ENCODE measurements at regions not wholly inside any gene's neighbourhood (a gene's known extent, or its start where the extent isn't known, plus 50 kb on each side); places are given as distances from the start of the nearest gene placed in this dataset.

DNA sequence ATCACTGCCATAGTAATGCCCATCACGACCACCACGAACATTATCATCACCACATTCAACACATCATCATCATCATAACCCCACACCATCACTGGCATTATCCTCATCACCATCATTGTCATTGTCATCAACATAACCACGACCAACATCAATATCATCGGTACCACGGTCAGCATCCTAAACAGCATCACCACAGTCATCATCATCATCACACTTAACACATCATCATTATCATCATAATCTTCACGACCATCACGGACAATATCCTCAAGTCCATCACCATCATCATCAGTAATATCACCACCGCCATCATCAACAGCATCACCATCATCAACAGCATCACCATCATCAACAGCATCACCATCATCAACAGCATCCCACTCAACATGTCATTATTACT, 70.3 kb downstream of the MBD3L1 start:
- no peaks in the 10 kb centered on the region for H3K9me3 Mint-ChIP-seq (ENCODE audit: insufficient read depth)
- Histone ChIP-seq H3K9ac (ENCODE audit: low read length) (no peak overlapping the region), H3K27me3 (replicated peaks in 1 of 4; ENCODE audit: control extremely low read depth in 1 of 4, control insufficient read depth in 3 of 4, insufficient read depth in 4 of 4, low read length in 3 of 4) (no peaks in the 10 kb centered on the region), H3K27ac (ENCODE audit: low read length in 2 of 2) (no peak overlapping the region), H3K4me2 (replicated peaks; ENCODE audit: low read depth, low read length, poor library complexity, severe bottlenecking) (no peak overlapping the region), H3K4me1 (ENCODE audit: control insufficient read depth in 2 of 2, insufficient read depth in 2 of 2, low read length in 2 of 2) (no peaks in the 10 kb centered on the region), H3K79me2 (ENCODE audit: control insufficient read depth, insufficient read depth, low read length) (no peaks in the 10 kb centered on the region), H3K4me3 (ENCODE audit: control extremely low read depth in 1 of 5, extremely low read depth in 1 of 5, insufficient read depth in 1 of 5, low read depth in 2 of 5, low read length in 4 of 5) (no peak overlapping the region), H3K9me3 (ENCODE audit: control extremely low read depth in 1 of 3, control insufficient read depth in 2 of 3, insufficient read depth in 1 of 3, low read length in 2 of 3) (peaks cover 0 to 18% (median 0%) of the 10 kb centered on the region in 3 donors), H3K36me3 (replicated peaks in 1 of 2; ENCODE audit: control extremely low read depth in 1 of 2, control insufficient read depth in 1 of 2, extremely low read depth in 1 of 2, insufficient read depth in 2 of 2, low read length in 1 of 2) (no peaks in the 10 kb centered on the region), H4K20me1 (ENCODE audit: control insufficient read depth, insufficient read depth, low read length, poor library complexity, severe bottlenecking) (no peaks in the 10 kb centered on the region), H2AFZ (ENCODE audit: insufficient read depth, low read depth, low read length, poor library complexity, severe bottlenecking) (no peak overlapping the region)
- ATAC-seq (ENCODE audit: low read depth): no peak
- H3K4me3 Mint-ChIP-seq: no peak overlapping the region
- no peak overlapping the region for H3K27ac Mint-ChIP-seq
- intact Hi-C loops (cut with micrococcal nuclease): no loop called here
- DNase-seq: no peak
- TF ChIP-seq, protein P1, sequence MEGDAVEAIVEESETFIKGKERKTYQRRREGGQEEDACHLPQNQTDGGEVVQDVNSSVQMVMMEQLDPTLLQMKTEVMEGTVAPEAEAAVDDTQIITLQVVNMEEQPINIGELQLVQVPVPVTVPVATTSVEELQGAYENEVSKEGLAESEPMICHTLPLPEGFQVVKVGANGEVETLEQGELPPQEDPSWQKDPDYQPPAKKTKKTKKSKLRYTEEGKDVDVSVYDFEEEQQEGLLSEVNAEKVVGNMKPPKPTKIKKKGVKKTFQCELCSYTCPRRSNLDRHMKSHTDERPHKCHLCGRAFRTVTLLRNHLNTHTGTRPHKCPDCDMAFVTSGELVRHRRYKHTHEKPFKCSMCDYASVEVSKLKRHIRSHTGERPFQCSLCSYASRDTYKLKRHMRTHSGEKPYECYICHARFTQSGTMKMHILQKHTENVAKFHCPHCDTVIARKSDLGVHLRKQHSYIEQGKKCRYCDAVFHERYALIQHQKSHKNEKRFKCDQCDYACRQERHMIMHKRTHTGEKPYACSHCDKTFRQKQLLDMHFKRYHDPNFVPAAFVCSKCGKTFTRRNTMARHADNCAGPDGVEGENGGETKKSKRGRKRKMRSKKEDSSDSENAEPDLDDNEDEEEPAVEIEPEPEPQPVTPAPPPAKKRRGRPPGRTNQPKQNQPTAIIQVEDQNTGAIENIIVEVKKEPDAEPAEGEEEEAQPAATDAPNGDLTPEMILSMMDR (IDR thresholded peaks at IDR 0.05): no peak
- no peak for TF ChIP-seq EZH2 (IDR thresholded peaks at IDR 0.05; ENCODE audit: borderline replicate concordance, insufficient read depth, low read depth, low read length, poor library complexity, severe bottlenecking)
- H3K27me3 Mint-ChIP-seq: no peaks in the 10 kb centered on the region
- ChIA-PET CTCF (no interaction called here), POLR2A (no interaction called here)
- 61% methylated on average over 8 of the region's 8 CpGs for WGBS (ENCODE audit: insufficient coverage)
- no peaks in the 10 kb centered on the region for H3K4me1 Mint-ChIP-seq

DNA sequence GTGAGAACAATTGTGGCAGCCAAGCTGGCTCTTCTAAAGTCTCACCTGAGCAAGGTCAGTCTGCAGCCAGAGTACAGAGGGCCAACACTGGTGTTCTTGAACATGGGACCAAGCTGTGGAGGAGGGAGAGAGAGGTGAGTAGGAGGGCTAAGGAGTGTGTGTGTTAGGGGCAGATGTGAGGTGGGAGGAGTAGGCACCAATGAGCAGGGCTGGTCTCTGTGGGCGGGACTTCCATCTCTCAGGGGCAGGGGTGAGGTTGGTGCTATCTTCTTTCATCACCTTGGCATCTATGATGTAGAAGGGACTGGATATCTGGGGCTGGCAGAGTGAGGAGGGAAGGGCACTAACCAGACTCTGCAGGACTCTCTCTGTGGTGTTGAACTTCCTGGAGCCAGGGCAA, 72.4 kb downstream of the MBD3L1 start:
- DNase-seq (no peak), ATAC-seq (ENCODE audit: low read depth) (no peak)
- Histone ChIP-seq H3K9me3 (ENCODE audit: control extremely low read depth in 1 of 3, control insufficient read depth in 2 of 3, insufficient read depth in 1 of 3, low read length in 2 of 3) (peaks cover 0 to 15% (median 0%) of the 10 kb centered on the region in 3 donors), H3K79me2 (ENCODE audit: control insufficient read depth, insufficient read depth, low read length) (no peaks in the 10 kb centered on the region), H3K27me3 (replicated peaks in 1 of 4; ENCODE audit: control extremely low read depth in 1 of 4, control insufficient read depth in 3 of 4, insufficient read depth in 4 of 4, low read length in 3 of 4) (no peaks in the 10 kb centered on the region), H3K9ac (ENCODE audit: low read length) (no peak overlapping the region), H3K36me3 (replicated peaks in 1 of 2; ENCODE audit: control extremely low read depth in 1 of 2, control insufficient read depth in 1 of 2, extremely low read depth in 1 of 2, insufficient read depth in 2 of 2, low read length in 1 of 2) (no peaks in the 10 kb centered on the region), H2AFZ (ENCODE audit: insufficient read depth, low read depth, low read length, poor library complexity, severe bottlenecking) (no peak overlapping the region), H3K4me3 (ENCODE audit: control extremely low read depth in 1 of 5, extremely low read depth in 1 of 5, insufficient read depth in 1 of 5, low read depth in 2 of 5, low read length in 4 of 5) (no peak overlapping the region), H3K4me2 (replicated peaks; ENCODE audit: low read depth, low read length, poor library complexity, severe bottlenecking) (no peak overlapping the region), H4K20me1 (ENCODE audit: control insufficient read depth, insufficient read depth, low read length, poor library complexity, severe bottlenecking) (no peaks in the 10 kb centered on the region), H3K4me1 (ENCODE audit: control insufficient read depth in 2 of 2, insufficient read depth in 2 of 2, low read length in 2 of 2) (no peaks in the 10 kb centered on the region), H3K27ac (ENCODE audit: low read length in 2 of 2) (no peak overlapping the region)
- intact Hi-C loops (cut with micrococcal nuclease): no loop called here
- 0% methylated on average over 1 of the region's 1 CpG for WGBS (ENCODE audit: insufficient coverage)
- Mint-ChIP-seq H3K9me3 (ENCODE audit: insufficient read depth) (peaks cover 3% of the 10 kb centered on the region), H3K27me3 (no peaks in the 10 kb centered on the region), H3K27ac (no peak overlapping the region), H3K4me3 (no peak overlapping the region), H3K4me1 (no peaks in the 10 kb centered on the region)
- CTCF ChIA-PET: no interaction called here
- POLR2A ChIA-PET: no interaction called here
- no peak for TF ChIP-seq EZH2 (IDR thresholded peaks at IDR 0.05; ENCODE audit: borderline replicate concordance, insufficient read depth, low read depth, low read length, poor library complexity, severe bottlenecking)
- TF ChIP-seq, protein P1 (IDR thresholded peaks at IDR 0.05): no peak

All from B cell (primary cell).